ENCODE measurements at regions not wholly inside any gene's neighbourhood (a gene's known extent, or its start where the extent isn't known, plus 50 kb on each side); places are given as distances from the start of the nearest gene placed in this dataset.
"Not testable (repeated sequence)": the region's sequence is repeated elsewhere in the genome, so short reads cannot be mapped to it uniquely, and the experiment has no call there.

DNA sequence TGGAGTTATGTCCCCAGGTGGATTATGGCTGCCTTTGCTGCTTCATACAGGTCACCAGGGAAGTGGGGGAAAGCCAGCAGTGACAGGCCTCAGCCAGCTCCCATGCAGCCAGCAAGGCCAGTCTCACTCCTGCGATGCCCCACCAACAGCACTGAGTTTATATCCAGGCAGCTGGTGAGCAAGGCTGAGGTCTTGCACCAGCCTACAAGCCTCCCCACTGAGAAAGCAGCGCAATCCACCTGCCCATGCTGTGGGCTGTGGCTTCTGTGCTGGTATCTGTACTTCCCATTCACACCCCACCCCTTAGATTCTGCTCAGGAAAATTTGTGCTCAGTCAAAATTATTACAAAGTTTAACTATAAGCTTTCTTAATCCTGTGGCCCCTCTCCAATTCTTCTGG is 153.5 kb downstream of the HHIP start:
- no peak for DNase-seq

DNA sequence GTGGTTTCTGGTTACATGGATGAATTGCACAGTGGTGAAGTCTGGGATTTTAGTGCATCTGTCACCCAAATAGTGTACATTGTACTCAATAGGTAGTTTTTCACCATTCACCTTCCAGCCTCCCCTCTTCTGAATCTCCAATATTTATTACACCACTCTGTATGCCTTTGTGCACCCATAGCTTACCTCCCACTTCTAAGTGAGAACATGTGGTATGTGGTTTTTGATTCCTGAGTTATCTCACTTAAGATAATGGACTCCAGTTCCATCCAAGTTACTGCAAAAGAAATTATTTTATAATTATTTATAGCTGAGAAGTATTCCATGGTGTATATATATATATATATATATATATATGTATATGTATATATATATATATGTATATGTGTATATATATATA is 155.8 kb downstream of the HHIP start:
- no peak for DNase-seq

DNA sequence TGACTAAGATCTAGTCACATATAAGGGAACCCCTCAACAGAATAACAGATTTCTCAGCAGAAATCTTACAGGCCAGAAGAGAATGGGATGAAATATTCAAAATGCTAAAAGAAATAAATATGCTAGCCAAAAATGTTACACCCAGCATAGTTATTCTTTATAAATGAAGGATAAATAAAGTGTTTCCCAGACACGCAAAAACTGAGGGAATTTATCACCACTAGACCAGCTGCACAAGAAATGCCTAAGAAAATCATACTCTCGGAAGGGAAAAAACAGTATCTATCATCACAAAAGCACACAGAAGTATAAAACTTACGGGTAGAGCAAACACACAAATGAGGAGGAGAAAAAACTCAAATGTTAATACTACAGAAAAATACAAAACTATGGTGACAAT is 162.1 kb downstream of the HHIP start:
- no peak for DNase-seq

DNA sequence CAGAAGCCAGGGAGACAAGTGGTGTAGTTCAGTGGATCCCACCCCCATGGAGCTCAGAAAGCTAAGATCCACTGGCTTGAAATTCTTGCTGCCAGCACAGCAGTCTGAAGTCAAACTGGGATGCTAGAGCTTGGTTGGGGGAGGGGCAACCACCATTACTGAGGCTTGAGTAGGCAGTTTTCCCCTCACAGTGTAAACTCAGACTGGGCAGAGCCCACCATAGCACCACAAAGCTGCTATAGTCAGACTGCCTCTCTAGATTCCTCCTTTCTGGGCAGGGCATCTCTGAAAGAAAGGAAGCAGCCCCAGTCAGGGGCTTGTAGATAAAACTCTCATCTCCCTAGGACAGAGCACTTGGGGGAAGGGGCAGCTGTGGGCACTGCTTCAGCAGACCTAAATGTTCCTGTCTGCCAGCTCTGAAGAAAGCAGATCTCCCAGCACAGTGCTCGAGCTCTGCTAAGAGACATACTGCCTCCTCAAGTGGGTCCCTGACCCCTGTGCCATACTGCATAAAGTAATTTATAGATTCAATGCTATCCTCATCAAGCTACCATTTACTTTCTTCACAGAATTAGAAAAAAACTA is 163.2 kb downstream of the HHIP start:
- no peak for DNase-seq

DNA sequence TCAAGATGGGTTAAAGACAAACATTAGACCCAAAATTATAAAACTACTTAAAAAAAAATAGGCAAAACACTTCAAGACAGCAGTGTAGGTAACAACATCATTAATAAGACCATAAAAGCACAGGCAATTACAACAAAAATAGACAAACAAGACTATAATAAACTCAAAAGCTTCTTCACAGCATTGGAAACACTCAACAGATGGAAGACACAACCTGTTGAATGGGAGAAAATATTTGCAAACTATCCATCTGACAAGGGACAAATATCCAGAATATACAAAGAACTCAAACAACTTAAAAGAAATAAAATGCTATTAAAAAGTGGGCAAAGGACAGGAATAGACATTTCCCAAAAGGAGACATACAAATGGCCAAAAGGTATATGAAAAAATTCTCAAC is 170.7 kb downstream of the HHIP start:
- DNase-seq: no peak

DNA sequence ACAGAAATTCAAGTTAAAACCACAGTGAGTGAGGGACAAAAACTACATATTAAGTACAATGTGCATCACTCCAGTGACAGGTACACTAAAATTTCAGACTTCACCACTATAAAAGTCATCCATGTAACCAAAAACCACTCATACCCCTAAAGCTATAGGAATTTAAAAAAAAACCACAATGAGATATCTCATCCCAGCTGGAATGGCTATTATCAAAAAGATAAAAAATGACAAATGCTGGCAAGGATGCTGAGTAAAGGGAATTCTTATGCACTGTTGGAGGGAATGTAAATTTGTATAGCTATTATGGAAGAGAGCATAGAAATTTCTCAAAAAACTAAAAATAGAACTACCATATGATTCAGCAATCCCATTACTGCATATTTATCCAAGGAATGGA is 171.1 kb downstream of the HHIP start:
- no peak for DNase-seq

DNA sequence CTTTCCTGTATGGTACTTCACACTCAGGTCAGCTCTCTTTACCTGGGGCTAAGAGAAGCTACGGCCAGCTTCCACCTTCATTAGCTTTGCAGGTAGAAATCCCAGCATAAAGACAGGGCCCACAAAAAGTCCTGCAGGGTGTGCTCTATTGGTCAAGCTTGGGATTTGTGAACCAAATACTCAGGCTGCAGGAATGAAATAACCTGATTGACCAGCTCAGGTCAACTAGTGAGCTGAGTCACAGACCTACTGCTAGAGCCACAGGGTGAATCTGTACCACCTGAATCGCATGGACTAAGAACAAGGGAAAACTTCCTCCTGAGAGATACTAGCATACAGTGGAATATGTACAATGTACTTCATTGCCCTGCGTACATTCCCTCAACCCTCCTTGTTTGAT is 172.2 kb downstream of the HHIP start:
- DNase-seq: no peak

DNA sequence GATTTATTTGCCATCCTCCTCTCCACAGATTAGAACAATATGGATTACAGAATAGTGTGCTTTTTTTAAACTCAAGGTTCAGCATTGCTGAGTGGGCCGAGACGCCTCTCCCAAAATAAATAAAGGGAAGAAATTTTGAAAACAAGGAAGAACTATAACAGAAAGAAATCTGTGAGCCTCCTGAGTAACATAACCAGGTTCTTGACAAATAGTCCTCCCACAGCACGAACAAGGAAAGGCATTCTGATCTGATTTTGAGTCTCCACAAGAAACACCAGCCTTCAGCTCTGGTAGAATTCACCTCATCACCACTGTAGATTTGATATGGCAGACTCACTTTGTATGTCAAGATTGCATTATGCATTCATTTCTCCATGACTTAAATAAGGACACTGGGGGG is 173.6 kb downstream of the HHIP start:
- no peak for DNase-seq

DNA sequence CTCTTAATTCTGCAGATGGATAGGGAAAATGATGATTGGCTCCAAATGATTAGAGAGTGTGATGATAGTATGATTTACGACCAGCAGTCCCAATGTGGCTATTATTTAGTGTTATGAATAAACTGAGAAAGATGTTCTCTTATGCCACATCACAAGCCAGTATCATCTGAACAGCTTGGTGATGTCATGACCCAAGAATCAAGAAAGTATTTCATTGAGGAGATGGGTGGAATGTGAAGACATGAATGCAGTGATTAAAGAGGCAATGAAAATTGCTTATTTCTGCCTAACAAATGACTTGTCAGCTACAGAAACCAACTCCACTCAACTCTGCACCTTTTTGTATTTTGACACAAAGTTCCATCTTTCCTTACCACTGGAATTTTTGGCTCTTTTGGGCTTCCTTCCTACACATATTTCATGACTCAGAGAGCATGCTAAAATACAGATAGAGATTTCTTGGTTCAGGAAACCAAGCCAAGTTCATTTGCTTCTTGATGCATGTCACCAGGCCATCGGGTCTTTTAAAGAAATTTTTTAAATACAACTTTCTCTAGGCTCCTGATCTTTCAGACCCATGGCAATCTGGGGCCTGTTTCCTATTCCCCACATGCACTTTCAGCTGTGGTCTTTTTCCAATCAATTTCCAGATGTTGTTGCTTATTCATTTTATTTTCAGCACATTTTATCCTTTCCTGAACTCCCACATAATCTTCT is 174.2 kb downstream of the HHIP start:
- no peak for DNase-seq

DNA sequence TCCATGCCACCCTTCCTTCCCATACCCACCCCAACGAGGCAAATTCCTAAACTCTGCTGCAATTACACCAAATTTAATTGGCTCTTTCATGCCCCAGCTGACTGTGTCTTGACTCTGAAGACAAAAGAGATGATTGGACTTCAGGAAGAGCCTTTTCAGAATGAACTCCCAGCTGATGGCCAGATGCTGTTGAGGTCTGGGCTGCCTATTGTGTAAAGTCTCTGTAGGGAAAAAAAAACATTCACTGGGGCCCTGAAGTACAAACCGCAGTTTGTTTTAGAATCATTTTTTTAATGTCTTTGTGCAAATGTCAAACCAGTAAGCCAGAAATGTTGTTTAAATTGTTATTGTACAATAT is 174.8 kb downstream of the HHIP start:
- DNase-seq: no peak

DNA sequence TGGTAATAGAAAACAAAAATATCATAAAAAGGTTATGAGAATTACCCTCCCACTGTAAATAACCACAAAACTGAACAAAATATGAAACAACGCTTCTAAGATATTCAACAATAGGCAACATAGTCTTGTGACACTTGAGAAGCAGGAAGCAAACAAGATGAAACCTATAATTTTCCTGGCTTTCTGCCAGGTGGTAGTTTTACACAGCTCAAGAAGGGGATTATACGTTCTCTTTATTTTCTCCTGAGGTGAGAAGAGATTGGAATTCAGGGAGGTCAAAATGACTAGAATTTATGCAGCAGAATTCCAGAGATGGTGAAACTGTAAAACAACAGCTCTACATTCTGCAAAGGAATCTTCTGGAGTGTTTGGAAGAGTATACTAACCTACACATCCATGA is 186.0 kb downstream of the HHIP start:
- DNase-seq: no peak

DNA sequence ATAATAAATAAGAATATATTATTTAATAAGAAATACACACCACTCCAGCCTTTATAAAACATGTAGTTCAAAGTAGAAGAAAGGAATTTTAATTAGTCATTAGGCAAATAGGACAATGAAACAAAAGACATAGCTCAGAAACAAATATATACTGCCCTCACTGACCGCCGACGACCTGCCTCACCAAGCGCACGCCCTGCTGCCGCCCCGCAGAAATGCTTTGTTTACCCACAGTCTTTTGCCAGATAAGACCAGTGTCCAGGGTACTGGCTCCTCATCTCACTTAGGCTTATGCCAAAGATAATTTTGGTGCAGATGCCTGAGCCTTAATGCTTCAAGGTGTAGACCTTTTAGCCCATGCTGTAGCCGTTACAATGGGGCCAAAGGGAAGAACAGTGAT is 199.5 kb downstream of the HHIP start:
- no peak for DNase-seq

DNA sequence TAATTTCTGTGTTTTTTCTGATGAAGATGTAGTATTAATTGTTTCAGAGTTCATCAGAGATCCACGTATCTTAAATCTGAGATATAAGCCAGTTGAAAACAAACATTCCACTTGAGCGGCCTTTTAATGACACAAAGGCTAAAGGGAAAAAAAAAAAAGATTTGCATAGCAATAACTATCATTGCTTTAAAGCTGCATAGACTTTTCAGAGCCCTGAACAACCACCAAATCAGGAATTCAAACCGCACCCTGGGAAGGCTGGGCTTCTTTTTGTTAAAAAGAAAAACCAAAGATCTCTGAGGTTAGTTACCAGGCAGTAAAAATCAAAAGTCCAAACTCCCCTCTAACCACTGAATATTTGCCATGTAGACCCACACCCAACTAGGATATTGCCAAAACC is 206.0 kb downstream of the HHIP start:
- DNase-seq: no peak

DNA sequence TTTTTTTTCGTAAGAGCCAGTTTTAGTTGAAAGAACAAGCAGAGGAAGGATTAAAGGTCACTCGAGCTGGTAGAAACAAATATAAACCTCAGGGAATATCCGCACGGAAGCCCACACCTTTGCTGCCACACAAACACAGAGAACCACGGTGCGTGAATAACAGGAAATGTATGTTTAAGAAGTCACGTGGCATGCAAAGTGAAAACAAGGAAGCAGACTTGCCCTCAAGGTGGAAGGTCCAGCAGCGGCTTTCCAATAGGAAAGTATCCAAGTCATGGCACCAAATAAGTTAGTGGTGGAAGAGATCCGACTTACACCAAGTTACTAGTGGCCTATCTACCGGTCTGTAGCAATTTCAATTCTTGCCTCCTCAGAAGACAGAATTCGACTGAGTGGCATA is 215.5 kb downstream of the HHIP start:
- no peak for DNase-seq

DNA sequence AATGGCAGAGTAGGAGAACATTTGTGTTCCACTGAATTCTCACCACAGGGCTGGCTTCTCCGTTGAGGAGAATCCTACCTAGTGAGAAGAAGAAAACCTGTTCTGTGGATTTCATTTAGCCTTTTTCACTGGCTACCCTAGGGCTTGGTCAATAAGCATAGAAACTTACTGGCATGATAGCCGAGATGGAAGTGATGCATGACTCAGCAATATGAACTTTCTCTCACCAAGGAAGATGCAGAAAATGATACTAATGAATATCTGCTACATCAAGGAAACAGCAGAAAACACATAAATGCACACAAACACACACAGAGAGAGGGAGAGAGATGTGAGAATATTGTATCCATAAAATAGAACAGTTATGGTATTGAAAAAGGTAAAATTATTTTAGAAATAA is 216.3 kb downstream of the HHIP start:
- no peak for DNase-seq

DNA sequence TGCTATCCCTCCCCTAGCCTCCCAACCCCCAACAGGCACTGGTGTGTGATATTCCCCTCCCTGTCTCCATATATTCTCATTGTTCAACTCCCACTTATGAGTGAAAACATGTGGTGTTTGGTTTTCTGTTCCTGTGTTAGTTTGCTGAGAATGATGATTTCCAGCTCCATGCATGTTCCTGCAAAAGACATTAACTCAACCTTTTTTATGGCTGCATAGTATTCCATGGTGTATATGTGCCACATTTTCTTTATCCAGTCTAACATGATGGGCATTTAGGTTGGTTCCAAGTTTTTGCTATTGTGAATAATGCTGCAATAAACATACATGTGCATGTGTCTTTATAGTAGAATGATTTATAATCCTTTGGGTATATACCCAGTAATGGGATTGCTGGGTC is 218.9 kb downstream of the HHIP start:
- DNase-seq: not testable (repeated sequence)

DNA sequence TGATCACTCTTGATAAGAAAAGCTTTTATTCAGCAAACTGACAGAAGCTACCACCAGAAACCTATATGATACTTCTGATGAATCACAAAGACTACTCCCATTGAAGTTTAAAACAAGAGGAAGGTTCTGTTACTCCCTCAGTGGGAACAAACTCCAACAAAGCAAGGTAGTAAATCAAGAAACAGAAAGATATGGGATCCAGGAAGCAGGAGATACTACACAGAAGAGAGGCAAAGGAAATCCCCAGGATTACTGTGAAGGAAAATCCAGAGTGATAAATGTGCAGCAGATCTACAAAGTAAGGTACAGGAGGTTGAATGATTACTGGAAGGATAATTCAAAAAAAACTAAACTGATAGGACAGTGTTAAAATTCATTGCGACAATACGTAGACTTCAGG is 222.4 kb downstream of the HHIP start:
- DNase-seq: no peak

DNA sequence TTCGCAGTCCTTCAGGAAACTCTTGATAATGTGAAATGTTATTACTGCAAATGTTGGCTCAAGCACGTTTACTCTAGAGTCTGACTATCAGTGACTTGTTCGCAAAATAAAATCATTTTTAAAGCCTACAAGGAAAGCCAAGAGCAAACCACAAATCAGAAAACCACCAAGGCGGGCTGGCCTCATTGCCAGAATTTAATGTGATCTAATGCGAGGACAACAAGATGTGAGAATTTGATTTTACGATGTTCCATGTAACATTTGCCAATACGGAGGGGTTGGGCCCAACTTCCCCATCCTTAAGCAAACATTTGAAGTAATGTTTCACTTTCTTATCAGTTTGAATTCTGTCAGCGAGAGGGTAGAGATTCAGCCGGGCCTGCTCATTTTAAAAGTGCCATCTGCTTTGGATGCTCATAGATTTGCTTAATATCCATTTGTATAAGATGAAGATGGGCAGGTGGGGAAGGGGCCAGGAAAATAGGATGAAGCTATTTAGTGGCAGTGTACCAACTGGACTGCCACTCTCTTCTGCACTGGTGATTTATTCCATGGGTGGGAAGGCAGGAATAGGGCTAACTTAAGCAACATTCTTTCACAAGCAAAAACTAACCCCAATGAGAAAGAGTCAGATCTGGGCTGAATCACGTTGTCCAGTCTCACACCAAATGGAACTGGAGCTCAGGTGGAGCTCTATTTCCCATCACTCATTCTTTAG is 225.3 kb downstream of the ANAPC10 start:
- no peak for DNase-seq

DNA sequence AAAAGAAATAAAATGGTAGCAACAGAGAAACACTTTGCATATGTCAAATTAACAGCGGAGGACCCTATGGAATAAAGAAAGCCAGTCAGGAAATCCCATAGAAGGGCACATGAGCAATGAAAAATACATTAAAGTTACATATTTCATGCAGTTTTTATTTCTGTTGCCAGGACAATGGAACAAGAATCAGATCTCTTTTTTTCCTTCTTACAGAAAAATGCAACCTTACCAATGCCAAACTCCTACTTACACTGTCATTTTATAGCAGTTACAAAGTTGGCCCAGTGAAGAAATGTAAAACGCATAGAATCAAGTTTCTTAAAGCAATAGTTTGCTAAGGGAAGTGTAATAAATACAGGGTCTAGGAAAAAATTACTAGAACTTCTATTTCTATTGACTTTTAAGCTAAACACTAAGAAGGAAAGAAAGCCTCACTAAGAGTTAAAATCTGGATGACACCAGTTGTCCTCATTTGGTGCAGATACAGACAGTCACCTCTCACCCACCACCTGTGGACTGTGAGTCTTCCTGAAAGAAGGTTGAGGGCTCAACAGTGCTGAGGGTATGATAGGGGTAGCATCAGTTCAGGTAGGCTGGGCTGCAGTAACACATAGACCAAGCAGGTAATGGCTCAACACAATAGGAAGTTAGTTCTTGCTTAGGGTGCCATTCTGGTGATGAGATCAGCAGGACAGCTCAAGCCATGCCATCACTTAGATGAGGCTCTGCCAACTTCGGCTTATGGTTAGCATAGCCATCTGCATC is 224.6 kb downstream of the ANAPC10 start:
- no peak for DNase-seq

DNA sequence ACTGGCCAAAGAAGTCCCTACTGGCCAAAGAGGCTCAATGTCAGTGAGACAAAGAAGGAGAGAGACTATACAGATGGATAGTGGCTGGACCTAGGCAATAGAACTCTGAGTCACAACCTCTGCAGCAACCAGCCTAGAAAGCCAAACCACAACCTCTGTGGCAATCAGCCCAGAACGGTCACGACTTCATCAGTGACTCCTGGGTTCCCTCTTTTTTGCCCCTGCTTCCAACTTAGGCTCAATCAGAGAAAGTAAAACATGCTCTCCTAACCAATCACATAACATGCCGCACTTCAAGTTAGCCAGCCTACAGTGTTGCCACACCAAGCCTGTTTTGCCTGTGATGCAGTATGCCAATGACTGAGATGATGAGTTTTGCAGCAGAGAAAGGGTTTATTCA is 203.4 kb downstream of the ANAPC10 start:
- peak; percentile 89 to 92 for DNase-seq

DNA sequence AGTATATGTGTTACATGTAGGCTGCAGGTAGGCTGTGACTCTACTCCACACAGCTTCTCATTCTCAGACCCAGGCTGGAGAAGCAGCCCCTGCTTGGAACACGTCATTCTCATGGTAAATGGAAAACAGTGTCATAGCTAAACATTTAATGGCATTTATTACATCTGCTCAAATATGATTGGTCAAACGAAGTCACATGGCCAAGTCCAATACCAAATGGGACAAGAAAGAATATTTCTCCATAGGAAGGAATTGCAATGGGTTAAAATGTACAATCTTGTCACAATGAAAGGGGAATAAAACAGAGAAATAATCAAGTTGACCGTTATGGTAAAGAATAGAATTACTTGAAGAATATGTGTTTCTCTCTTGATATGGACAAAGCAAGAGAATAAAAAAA is 198.6 kb downstream of the ANAPC10 start:
- no peak for DNase-seq

DNA sequence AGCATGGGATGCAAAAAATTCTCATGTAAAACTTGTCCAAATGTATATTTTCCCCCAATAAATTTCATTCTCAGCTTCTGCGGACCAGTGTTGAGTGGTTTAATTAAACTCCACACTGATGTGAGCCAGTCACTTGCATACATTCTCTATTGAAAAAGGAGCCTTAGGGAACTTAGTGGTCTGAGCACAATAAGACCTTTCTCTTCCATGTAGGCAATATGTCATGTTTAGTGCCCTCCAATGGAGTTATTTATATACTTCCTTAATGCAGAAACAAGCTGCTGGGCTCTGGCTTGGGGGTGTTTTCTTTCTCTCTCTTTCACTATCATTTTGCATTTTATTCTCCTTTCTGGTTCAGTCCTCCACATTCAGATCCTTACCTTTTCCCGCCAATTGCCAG is 196.9 kb downstream of the ANAPC10 start:
- DNase-seq: peak; percentile 13 to 42

DNA sequence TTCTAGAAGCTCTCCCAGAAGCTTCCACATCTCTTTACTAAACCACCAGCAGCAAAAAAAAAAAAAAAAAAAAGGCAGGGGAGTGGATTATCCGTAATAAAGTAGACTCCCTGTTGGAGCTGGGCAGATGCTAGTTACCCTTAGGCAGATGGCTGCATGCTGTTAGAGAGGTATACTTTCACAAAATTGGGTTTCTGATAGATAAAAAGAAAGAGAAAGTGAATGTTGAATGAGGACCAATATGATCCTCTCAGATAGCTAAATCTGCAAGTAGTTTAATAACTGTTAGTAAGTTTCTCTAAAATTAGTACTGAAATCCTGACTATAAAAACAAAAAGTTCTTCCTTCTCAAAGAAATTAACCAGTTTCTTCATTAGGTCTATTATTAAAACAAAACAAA is 195.4 kb downstream of the ANAPC10 start:
- no peak for DNase-seq

All from Kasumi-1 (cell line).